Esophagus mucosa (tissue), 1 donor: ENCODE measurements at regions not wholly inside any gene's neighbourhood (a gene's known extent, or its start where the extent isn't known, plus 50 kb on each side); places are given as distances from the start of the nearest gene placed in this dataset.

Experiments used
- ATAC-seq: fragments of 200-7000 bp; cut with Tn5 transposase; one replicate; pipeline ENCODE4 v1.9.1; 2020
- donor health status: DM: yes; HTN: yes; CAD: no.

- no peak for ATAC-seq
Observed at GRCh38 chr19:29400917-29401711, 124.7 kb upstream of the VSTM2B start.

GRCh38 chr19:29401712-29402421 lies 123.9 kb upstream of the VSTM2B start:
- no peak for ATAC-seq

- no peak for ATAC-seq
Observed at GRCh38 chr19:29402563-29402962, 123.2 kb upstream of the VSTM2B start.

- no peak for ATAC-seq
Observed at GRCh38 chr19:29404015-29404414, 121.8 kb upstream of the VSTM2B start.

- ATAC-seq: peak; percentile 90
Observed at GRCh38 chr19:29404951-29405727, 120.7 kb upstream of the VSTM2B start.

GRCh38 chr19:29405728-29405995 lies 120.1 kb upstream of the VSTM2B start:
- no peak for ATAC-seq

GRCh38 chr19:29409076-29409862 lies 116.5 kb upstream of the VSTM2B start:
- no peak for ATAC-seq

- ATAC-seq: no peak
Observed at GRCh38 chr19:29410601-29411000, 115.2 kb upstream of the VSTM2B start.

GRCh38 chr19:29411113-29411581 lies 114.6 kb upstream of the VSTM2B start:
- ATAC-seq: no peak

GRCh38 chr19:29413435-29413834 lies 112.4 kb upstream of the VSTM2B start:
- no peak for ATAC-seq

- no peak for ATAC-seq
Observed at GRCh38 chr19:29415507-29415906, 110.3 kb upstream of the VSTM2B start.

GRCh38 chr19:29417048-29417447 lies 108.7 kb upstream of the VSTM2B start:
- peak; percentile 36 for ATAC-seq

GRCh38 chr19:29418201-29418600 lies 107.6 kb upstream of the VSTM2B start:
- peak; percentile 53 for ATAC-seq

- no peak for ATAC-seq
Observed at GRCh38 chr19:29420065-29420464, 105.7 kb upstream of the VSTM2B start.

GRCh38 chr19:29420482-29421195 lies 105.2 kb upstream of the VSTM2B start:
- no peak for ATAC-seq

GRCh38 chr19:29421196-29421545 lies 104.6 kb upstream of the VSTM2B start:
- ATAC-seq: peak; percentile 81

- no peak for ATAC-seq
Observed at GRCh38 chr19:29422047-29422446, 103.7 kb upstream of the VSTM2B start.

- ATAC-seq: no peak
Observed at GRCh38 chr19:29422486-29423085, 103.2 kb upstream of the VSTM2B start.

- no peak for ATAC-seq
Observed at GRCh38 chr19:29428071-29428470, 97.7 kb upstream of the VSTM2B start.

- ATAC-seq: no peak
Observed at GRCh38 chr19:29429021-29429420, 96.8 kb upstream of the VSTM2B start.

GRCh38 chr19:29429581-29429980 lies 96.2 kb upstream of the VSTM2B start:
- ATAC-seq: no peak

- ATAC-seq: no peak
Observed at GRCh38 chr19:29431332-29431731, 94.5 kb upstream of the VSTM2B start.
